Colonic mucosa (tissue), 4 donors: ENCODE measurements at regions not wholly inside any gene's neighbourhood (a gene's known extent, or its start where the extent isn't known, plus 50 kb on each side); places are given as distances from the start of the nearest gene placed in this dataset.
"Not testable (repeated sequence)": the region's sequence is repeated elsewhere in the genome, so short reads cannot be mapped to it uniquely, and the experiment has no call there.

Experiments used
- DNase-seq: peaks from one replicate; pipeline ENCODE4 v3.0.0-alpha.2; 2020
- H3K27ac ChIP-seq: fragments of 200-600 bp; one replicate; pipeline ENCODE4 v1.8.0; 2021
- H3K27me3 ChIP-seq: fragments of 200-600 bp; one replicate; pipeline ENCODE4 v1.8.0; 2021
- H3K36me3 ChIP-seq: fragments of 200-600 bp; one replicate; pipeline ENCODE4 v1.8.0; 2021
- H3K4me1 ChIP-seq: fragments of 200-600 bp; one replicate; pipeline ENCODE4 v1.8.0; 2021; ENCODE audit warnings: mild to moderate bottlenecking
- H3K4me3 ChIP-seq: fragments of 200-600 bp; one replicate; pipeline ENCODE4 v1.8.0; 2021
- H3K9ac ChIP-seq, 2 donors: one replicate each; pipeline ENCODE4 v1.7.0; 2013; ENCODE audit warnings: control low read depth in 2 of 2, low read depth in 2 of 2, low read length in 2 of 2
- H3K9me3 ChIP-seq: fragments of 200-600 bp; one replicate; pipeline ENCODE4 v1.8.0; 2021
- intact Hi-C: fragments of 100-400 bp; cut with DNase I; formaldehyde crosslinking; loops from one replicate; pipeline ENCODE4 v1.14.1; 2022
- TF ChIP-seq, protein P1 (sequence below): fragments of 200-600 bp; IDR thresholded peaks from one replicate; pipeline ENCODE4 v1.8.0; 2022; ENCODE audit warnings: antibody characterized with exemption, mild to moderate bottlenecking
- donor health status: healthy.
- donor health status: DM: no; HTN: no; CAD: no.
- donor health status: DM: no; HTN: no; CAD: no.

DNA sequence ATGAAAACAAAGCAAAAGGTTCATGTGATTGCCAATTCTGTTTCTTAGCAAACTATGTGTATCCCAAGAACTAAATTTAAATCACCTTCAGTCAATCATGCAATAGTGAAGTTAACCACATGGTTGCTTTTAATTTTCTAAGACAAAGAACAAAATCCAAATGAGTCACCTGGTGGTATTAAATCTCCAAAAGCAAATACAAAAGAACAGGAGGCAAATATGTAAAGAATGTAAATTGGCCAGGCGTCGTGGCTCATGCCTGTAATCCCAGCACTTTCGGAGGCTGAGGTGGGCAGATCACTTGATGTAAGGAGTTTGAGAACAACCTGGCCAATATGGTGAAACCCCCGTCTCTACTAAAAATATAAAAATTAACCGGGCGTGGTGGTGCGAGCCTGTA, 54.2 kb upstream of the PIK3R4 start:
- Histone ChIP-seq H3K9me3 (no peaks in the 10 kb centered on the region), H3K4me3 (no peak overlapping the region), H3K27me3 (no peaks in the 10 kb centered on the region), H3K4me1 (no peaks in the 10 kb centered on the region), H3K27ac (no peak overlapping the region), H3K9ac (no peak overlapping the region), H3K36me3 (no peaks in the 10 kb centered on the region)
- TF ChIP-seq, protein P1, sequence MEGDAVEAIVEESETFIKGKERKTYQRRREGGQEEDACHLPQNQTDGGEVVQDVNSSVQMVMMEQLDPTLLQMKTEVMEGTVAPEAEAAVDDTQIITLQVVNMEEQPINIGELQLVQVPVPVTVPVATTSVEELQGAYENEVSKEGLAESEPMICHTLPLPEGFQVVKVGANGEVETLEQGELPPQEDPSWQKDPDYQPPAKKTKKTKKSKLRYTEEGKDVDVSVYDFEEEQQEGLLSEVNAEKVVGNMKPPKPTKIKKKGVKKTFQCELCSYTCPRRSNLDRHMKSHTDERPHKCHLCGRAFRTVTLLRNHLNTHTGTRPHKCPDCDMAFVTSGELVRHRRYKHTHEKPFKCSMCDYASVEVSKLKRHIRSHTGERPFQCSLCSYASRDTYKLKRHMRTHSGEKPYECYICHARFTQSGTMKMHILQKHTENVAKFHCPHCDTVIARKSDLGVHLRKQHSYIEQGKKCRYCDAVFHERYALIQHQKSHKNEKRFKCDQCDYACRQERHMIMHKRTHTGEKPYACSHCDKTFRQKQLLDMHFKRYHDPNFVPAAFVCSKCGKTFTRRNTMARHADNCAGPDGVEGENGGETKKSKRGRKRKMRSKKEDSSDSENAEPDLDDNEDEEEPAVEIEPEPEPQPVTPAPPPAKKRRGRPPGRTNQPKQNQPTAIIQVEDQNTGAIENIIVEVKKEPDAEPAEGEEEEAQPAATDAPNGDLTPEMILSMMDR = no peak
- intact Hi-C loops = no loop called here
- no peak for DNase-seq

GRCh38 chr3:130801473-130801872, 54.8 kb upstream of the PIK3R4 start:
- Histone ChIP-seq H3K4me1 (no peaks in the 10 kb centered on the region), H3K4me3 (no peak overlapping the region), H3K27me3 (no peaks in the 10 kb centered on the region), H3K9ac (no peak overlapping the region), H3K9me3 (no peaks in the 10 kb centered on the region), H3K36me3 (no peaks in the 10 kb centered on the region), H3K27ac (no peak overlapping the region)
- intact Hi-C loops = no loop called here
- no peak for DNase-seq
- TF ChIP-seq, protein P1 = no peak

GRCh38 chr3:130811557-130811956, 64.9 kb upstream of the PIK3R4 start:
- H3K27ac ChIP-seq = no peak overlapping the region
- TF ChIP-seq, protein P1 = no peak
- H3K27me3 ChIP-seq = no peaks in the 10 kb centered on the region
- no peaks in the 10 kb centered on the region for H3K36me3 ChIP-seq
- no peak overlapping the region for H3K4me3 ChIP-seq
- no peak for DNase-seq
- H3K4me1 ChIP-seq = no peaks in the 10 kb centered on the region
- no peaks in the 10 kb centered on the region for H3K9me3 ChIP-seq
- intact Hi-C loops = no loop called here
- no peak overlapping the region for H3K9ac ChIP-seq

DNA sequence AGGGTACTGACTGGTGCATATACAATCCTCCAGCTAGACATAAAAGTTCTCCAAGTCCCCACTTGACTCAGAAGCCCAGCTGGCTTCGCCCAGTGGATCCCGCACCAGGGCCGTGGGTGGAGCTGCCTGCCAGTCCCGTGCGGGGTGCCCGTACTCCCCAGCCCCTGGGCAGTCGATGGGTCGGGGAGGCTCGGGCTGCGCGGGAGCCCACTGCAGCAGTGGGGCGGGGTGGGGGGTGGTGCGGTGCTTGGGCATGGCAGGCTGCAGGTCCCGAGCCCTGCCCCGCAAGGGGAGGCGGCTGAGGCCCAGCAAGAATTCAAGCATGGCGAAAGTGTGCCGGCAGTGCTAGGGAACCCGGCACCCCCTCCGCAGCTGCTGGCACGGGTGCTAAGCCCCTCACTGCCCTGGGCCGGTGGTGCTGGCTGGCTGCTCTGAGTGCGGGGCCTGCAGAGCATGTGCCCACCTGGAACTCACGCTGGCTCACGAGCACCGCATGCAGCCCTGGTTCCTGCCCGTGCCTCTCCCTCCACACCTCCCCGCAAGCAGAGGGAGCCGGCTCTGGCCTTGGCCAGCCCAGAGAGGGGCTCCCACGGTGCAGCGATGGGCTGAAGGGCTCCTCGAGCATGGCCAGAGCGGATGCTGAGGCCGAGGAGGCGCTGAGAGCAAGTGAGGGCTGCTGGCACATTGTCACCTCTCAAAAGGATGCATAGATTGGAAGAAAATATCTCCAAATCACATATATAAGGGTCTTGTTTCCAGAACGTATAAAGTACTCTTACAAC, 68.3 kb upstream of the PIK3R4 start:
- intact Hi-C loops = no loop called here
- no peak overlapping the region for H3K9ac ChIP-seq
- TF ChIP-seq, protein P1 = no peak
- H3K36me3 ChIP-seq = no peaks in the 10 kb centered on the region
- no peaks in the 10 kb centered on the region for H3K9me3 ChIP-seq
- no peaks in the 10 kb centered on the region for H3K27me3 ChIP-seq
- no peak overlapping the region for H3K27ac ChIP-seq
- H3K4me3 ChIP-seq = no peak overlapping the region
- no peak for DNase-seq
- H3K4me1 ChIP-seq = no peaks in the 10 kb centered on the region

DNA sequence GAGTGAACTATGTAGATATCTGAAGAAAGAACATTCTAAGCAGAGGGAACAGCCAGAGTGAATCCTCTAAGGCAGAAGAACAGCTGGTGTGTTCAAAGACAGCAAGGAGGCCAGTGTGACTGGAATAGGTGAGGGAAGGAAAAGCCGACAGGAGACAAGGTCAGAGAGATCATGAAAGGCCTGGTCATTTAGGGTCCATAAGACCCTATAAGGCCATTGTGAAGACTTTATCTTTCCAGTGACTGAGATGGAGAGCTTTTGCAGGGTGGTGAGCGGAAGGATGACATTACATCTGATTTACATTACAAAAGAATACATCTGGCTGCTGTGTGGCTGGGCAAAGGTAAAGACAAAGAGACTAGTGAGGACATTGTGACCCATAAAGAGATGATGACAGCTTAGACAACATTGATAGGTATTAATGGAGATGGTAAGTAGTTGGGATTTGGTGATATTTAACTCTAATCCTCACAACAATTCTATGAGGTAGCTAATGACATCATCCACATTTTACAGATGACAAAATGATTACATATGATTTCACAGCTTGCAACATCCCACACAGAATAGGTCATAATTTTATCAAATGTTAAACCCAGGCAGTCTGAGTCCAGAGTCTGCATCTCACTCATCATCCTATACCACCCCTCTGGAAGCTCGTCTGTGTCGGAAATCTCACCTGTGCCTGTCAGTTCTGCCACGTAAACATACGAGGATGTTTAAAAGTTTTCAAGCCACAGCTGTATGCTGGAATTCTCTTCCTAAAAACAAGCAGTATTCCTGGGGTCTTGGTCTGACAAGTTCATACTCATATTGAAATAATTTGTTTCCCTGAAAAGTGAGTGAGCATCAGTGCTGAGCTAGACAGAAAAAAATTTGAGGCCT, 70.2 kb upstream of the PIK3R4 start:
- Histone ChIP-seq H3K36me3 (no peaks in the 10 kb centered on the region), H3K4me1 (no peaks in the 10 kb centered on the region), H3K27me3 (no peaks in the 10 kb centered on the region), H3K9me3 (no peaks in the 10 kb centered on the region), H3K27ac (no peak overlapping the region), H3K9ac (no peak overlapping the region), H3K4me3 (no peak overlapping the region)
- intact Hi-C loops = no loop called here
- TF ChIP-seq, protein P1 = no peak
- no peak for DNase-seq

DNA sequence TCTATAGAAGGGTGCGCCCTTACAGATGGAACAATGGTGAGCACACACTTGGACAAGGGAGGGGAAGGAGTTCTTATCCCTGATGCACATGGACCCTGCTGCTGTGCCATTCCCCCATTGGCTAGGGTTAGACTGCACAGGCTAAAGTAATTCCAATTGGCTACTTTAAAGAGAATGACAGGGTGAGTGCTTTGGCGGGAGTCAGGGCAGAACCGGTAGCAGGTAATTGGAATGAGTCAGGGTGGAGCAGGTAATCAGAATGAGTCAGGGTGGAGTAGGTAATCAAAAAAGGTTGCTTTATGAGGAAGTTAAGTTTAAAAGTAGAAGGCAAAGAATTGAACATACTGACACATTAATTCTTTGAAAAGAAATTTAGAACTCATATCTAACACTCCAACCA, 71.4 kb upstream of the PIK3R4 start:
- peak; percentile 26 for DNase-seq
- intact Hi-C loops = not testable (repeated sequence)

More for the DNA sequence above, 71.4 kb upstream of the PIK3R4 start:
- not testable (repeated sequence) for H3K9ac ChIP-seq, H3K4me1 ChIP-seq, H3K9me3 ChIP-seq, H3K36me3 ChIP-seq, H3K4me3 ChIP-seq, H3K27me3 ChIP-seq
- H3K27ac ChIP-seq = peak overlapping the region; percentile 39
